AG04449 (cell line): ENCODE measurements at regions not wholly inside any gene's neighbourhood (a gene's known extent, or its start where the extent isn't known, plus 50 kb on each side); places are given as distances from the start of the nearest gene placed in this dataset.

Experiments
- CTCF ChIA-PET: fragments of 350-600 bp; formaldehyde crosslinking; extraction: SDS; loops from one replicate; lab custom pipeline; 2021; ENCODE audit warnings: antibody characterized with exemption; lab: Yijun Ruan, JAX
- POLR2A ChIA-PET: fragments of 400-600, 350-600 bp; formaldehyde crosslinking; extraction: SDS; loops from one replicate; lab custom pipeline; 2020; ENCODE audit warnings: antibody characterized with exemption, inconsistent platforms; lab: Yijun Ruan, JAX
- DNase-seq: peaks from one replicate; pipeline ENCODE4 v3.0.0-alpha.2; 2010; ENCODE audit warnings: low read depth, low spot score
- H3K4me3 ChIP-seq: 2 replicates; pipeline ENCODE4 v1.5.1; 2011; ENCODE audit warnings: low read depth, mild to moderate bottlenecking, control low read depth, low read length
- CTCF ChIP-seq: IDR thresholded peaks from one replicate; pipeline ENCODE4 v1.5.1; 2011; ENCODE audit warnings: mild to moderate bottlenecking, moderate library complexity, low read length, control low read depth, inconsistent platforms; ENCODE audit not compliant: insufficient read depth; ENCODE audit errors: missing control alignments

DNA sequence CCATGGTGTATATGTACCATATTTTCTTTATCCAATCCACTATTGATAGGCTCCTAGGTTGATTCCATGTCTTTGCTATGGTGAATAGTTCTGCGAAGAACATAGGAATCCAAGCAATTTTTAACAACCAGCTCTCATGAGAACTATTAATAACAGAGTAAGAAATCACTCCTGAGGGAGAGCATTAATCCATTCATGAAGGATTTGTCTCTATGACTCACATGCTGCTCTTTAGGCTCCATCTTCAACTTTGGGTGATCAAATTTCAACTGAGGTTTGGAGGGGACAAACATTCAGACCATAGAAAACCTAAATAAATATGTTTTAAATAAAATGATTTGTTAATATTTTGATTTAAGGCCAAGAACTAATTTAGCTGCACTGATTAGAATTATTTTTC, 147.4 kb downstream of the NSUN3 start:
- DNase-seq, result no peak
- TF ChIP-seq CTCF, result no peak
- no peak overlapping the region for H3K4me3 ChIP-seq
- ChIA-PET POLR2A (no interaction called here), CTCF (no interaction called here)

- ChIA-PET POLR2A (no interaction called here), CTCF (no interaction called here)
These were observed 154.5 kb downstream of the NSUN3 start for GRCh38 chr3:94217406-94217805.

DNA sequence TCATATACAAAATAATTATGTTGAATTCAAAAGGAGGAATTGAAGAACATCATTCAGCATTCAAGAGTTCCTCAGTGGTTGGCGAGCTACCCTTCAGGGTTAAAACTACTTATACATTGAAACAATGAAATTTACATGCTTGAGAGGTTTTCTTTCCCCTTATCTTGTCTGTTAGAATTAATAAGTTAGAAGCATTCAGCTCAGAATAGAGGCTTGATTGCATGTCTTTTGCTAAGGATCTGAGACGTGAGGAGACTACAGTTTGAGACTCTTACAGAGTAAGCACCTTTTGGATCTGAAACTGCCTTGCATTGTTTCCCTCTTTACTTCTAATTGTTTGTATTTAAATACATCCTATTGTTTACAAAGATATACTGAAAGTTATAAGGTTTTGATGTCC, 157.6 kb downstream of the NSUN3 start:
- TF ChIP-seq CTCF, result no peak
- no peak overlapping the region for H3K4me3 ChIP-seq
- DNase-seq, result no peak
- ChIA-PET POLR2A (no interaction called here), CTCF (interaction anchor here (3.0 kb wide), 1 partner anchor 13 kb away, joined by 11 read pairs; no protein-coding TSS in a partner anchor)

More at GRCh38 chr3:94217406-94217805, 154.5 kb downstream of the NSUN3 start:
- no peak for TF ChIP-seq CTCF
- no peak overlapping the region for H3K4me3 ChIP-seq
- no peak for DNase-seq

DNA sequence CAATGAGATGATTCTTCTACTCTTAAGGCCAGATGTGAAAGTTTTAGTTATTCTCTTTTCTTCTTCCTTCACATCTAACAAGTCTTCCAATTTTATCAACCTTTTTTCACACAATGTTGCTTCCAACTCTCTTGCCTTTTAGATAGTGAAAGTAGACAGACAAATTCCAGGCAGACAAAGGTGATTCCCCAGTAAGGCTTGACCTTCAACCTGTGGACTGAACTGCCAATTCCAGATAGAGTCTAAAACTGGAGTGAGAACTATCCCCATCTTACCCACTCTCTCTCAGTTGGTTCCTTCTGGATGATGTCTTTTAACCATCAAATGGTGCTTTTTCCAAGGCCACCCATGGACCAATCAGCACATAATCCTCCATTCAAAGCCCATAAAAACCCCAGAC, 159.0 kb downstream of the NSUN3 start:
- TF ChIP-seq CTCF, result no peak
- H3K4me3 ChIP-seq, result no peak overlapping the region
- no peak for DNase-seq
- CTCF ChIA-PET, result interaction anchor here (1.3 to 3.0 kb wide), 2 partner anchors 12 to 28 kb away, joined by 3 to 11 read pairs; no protein-coding TSS in a partner anchor
- POLR2A ChIA-PET, result no interaction called here

- no peak for DNase-seq
- no peak overlapping the region for H3K4me3 ChIP-seq
- POLR2A ChIA-PET, result no interaction called here
- CTCF ChIA-PET, result interaction anchor here (1.4 to 3.1 kb wide), 3 partner anchors 9 to 59 kb away, joined by 3 to 15 read pairs (median 4); no protein-coding TSS in a partner anchor
- no peak for TF ChIP-seq CTCF
These were observed 162.4 kb downstream of the NSUN3 start for GRCh38 chr3:94225148-94225865.

- peak; percentile 41 for DNase-seq
- ChIA-PET POLR2A (no interaction called here), CTCF (interaction anchor here (1.4 to 3.1 kb wide), 2 partner anchors 8 to 23 kb away, joined by 3 to 15 read pairs; no protein-coding TSS in a partner anchor)
- TF ChIP-seq CTCF, result no peak
- no peak overlapping the region for H3K4me3 ChIP-seq
These were observed 163.2 kb downstream of the NSUN3 start for GRCh38 chr3:94226078-94226477.
